Stimulated activated CD8-positive, alpha-beta memory T cell treated with anti-CD3 and anti-CD28 coated beads, Interleukin-7, amount 100 ng/mL, for 1 hour (primary cell): ENCODE measurements at regions not wholly inside any gene's neighbourhood (a gene's known extent, or its start where the extent isn't known, plus 50 kb on each side); places are given as distances from the start of the nearest gene placed in this dataset.
"Not testable (repeated sequence)": the region's sequence is repeated elsewhere in the genome, so short reads cannot be mapped to it uniquely, and the experiment has no call there.

Experiments used
- DNase-seq, 2 donors: peaks; one replicate each; pipeline ENCODE4 v3.0.0-alpha.2; 2020; ENCODE audit warnings: low read depth in 2 of 2

GRCh38 chr16:26981266-26981938 is 85.3 kb upstream of the C16orf82 start:
- no peak for DNase-seq

DNA sequence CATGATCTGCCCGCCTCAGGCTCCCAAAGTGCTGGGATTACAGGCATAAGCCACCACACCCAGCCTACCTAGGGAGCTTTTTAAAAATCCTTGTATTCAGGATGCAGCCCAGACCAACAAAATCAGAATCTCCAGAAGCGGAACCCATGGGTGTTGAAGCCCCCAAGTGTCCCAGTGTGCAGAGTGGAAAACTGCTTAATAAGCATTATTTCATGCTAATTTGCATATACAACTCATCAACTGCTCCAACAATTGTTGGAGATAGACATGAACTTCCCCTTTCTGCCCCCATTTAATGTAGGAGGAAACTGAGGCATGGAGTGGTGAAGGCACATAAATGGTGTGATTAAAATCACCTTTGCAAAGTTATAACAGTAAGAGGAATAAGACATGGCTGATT is 84.3 kb upstream of the C16orf82 start:
- no peak for DNase-seq

DNA sequence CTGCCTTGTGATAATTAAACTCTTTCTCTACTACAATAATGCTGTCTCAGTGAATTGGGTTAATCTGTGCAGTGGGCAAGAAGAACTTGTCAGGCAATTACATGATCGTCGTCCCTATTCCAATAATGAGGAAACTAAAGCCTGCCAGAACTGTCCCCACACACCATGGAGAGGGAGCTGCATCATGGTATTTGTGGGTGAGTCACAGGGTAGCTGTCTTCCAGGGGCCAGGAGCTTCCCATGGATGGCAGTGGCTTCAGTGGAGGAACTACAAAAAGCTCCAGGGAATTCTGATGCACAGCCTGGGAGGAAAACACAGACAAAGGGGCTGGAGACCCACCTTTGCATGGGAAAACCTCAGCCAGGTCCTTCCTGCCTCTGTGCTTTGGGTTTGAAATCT is 83.3 kb upstream of the C16orf82 start:
- no peak for DNase-seq

GRCh38 chr16:26985100-26986065 is 81.3 kb upstream of the C16orf82 start:
- no peak for DNase-seq

- DNase-seq, result no peak
Measured at GRCh38 chr16:26987597-26988010, 79.1 kb upstream of the C16orf82 start.

DNA sequence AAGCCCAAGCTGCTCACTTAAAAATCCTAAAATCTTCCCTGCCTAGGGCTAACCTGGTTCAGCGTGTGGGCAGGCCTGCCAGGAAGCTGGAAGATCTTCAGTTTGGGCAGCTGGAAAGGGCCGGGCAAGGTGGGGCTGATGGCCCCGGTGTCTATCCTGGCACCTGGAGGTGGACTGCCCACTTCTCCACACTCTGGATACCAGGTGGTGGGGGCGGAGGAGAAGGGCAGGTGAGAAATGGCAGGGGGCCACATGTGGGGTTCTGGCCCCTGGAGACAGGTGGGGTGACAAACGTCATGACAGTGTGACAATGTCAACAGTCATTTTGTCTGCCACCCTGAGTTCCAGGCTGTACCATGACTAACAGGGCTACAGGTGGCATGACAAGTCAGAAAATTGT is 78.5 kb upstream of the C16orf82 start:
- DNase-seq, result no peak

DNA sequence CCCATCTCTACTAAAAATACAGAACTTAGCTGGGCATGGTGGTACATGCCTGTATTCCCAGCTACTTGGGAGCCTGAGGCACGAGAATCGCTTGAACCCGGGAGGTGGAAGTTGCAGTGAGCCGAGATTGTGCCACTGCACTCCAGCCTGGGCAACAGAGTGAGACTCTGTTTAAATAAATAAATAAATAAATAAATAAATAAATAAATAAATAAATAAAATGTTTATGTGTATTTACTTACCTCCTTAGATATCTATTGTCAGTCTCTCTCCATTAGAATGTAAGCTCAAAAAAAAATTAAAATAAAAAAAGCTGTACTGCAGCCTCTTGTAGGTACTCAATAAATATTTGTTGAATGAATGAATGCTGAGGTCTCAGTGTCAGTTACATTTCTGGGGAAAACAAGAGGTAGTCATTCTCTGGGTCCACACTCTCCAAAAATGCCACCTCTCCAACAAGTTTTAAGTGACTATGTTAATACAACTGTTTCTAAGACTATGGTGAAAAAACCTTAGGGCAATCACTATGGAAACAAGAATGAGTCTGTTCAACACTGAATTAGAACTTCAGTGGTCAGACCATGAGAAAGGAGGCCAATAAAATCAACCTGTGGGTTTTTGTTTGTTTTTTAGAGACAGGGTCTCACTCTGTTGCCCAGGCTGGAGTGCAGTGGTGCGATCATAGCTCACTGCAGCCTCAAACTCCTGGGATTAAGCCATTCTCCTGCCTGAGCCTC is 76.2 kb upstream of the C16orf82 start:
- not testable (repeated sequence) for DNase-seq

GRCh38 chr16:26992666-26993349 is 73.9 kb upstream of the C16orf82 start:
- no peak for DNase-seq

- DNase-seq, result no peak
Measured at GRCh38 chr16:26993511-26993910, 73.2 kb upstream of the C16orf82 start.

DNA sequence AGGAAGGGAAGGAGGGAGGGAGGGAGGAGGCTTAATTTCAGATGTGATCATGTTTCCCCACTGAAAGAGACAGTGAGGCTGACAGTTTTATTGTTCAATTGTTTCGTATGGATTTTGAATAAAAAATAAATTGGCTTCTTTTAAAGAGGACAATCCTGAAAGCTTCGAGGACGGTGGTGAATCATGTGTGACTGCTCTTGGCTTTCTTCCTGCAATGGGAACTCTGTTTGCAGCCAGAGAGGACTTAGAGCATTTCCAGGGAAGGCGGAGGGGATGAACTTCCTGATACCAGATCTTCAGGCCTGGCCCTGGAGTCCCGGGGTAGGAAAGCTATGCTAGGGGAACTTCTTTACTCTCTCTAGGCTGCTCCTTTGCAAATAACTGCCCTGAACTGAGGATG is 72.8 kb upstream of the C16orf82 start:
- DNase-seq, result no peak

GRCh38 chr16:26995522-26995921 is 71.2 kb upstream of the C16orf82 start:
- DNase-seq, result no peak

DNA sequence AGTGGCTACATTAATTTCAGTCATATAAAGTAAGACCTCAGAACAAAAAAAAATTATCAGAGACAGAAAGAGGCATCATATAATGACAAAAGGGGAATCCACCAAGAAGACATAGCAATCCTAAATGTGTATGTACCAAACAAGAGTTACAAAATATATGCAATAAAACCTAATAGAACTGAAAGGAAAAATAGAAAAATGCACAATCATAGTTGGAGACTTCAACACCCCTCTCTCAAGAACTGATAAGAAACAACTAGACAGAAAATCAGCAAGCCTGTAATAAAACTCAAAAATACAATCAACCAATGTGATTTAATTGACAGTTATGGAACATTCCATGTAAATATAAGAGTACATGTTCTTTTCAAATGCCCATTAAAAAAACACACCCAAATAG is 61.3 kb upstream of the C16orf82 start:
- DNase-seq, result no peak
